Neural crest cell (in vitro differentiated cells): ENCODE measurements at regions not wholly inside any gene's neighbourhood (a gene's known extent, or its start where the extent isn't known, plus 50 kb on each side); places are given as distances from the start of the nearest gene placed in this dataset.

ENCODE experiments used
- DNase-seq: peaks from one replicate; pipeline ENCODE4 v3.0.0; 2021; ENCODE audit warnings: low read depth, mixed read lengths, low spot score
- H3K27ac Mint-ChIP-seq: one replicate; pipeline ENCODE4 v1.8.0; 2021; ENCODE audit warnings: mild to moderate bottlenecking, mixed read lengths; ENCODE audit not compliant: unreplicated experiment
- H3K27me3 Mint-ChIP-seq: 2 replicates; pipeline ENCODE4 v1.8.0; 2021; ENCODE audit warnings: low read depth, mild to moderate bottlenecking, mixed read lengths
- H3K36me3 Mint-ChIP-seq: 2 replicates; pipeline ENCODE4 v1.8.0; 2021; ENCODE audit warnings: low read depth, mild to moderate bottlenecking, mixed read lengths
- H3K4me1 Mint-ChIP-seq: 2 replicates; pipeline ENCODE4 v1.8.0; 2021; ENCODE audit warnings: mixed read lengths
- H3K4me3 Mint-ChIP-seq: one replicate; pipeline ENCODE4 v1.8.0; 2021; ENCODE audit warnings: mild to moderate bottlenecking, mixed read lengths
- H3K9me3 Mint-ChIP-seq: 2 replicates; pipeline ENCODE4 v1.8.0; 2021; ENCODE audit warnings: mixed read lengths
- TF ChIP-seq, protein P1 (sequence below): fragments of 200-600 bp; sonication (generic); conservative IDR thresholded peaks from 2 replicates; pipeline ENCODE4 v1.5.0; 2021; ENCODE audit warnings: antibody characterized with exemption, mild to moderate bottlenecking

DNA sequence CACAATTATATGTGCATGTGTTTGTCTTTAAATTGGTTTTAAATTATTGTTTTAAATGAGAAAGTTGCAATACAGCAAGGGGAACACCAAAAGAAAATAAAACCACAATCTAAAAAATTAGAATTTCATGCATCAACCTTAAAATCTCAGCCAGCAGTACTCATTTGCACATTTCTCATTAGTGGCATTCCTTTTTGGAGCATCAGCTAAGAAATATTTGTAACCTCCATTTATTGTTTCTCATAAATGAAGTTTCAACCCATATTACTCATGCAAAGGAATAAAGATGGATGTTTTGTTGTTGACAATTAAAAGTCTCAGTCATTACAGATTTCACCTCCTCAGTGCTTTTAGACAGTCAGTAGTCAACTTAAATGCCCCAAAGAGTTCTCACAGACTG is 160.1 kb downstream of the TBX15 start:
- Mint-ChIP-seq H3K27ac (no peak overlapping the region), H3K9me3 (peaks cover 11% of the 10 kb centered on the region), H3K4me1 (no peaks in the 10 kb centered on the region), H3K27me3 (no peaks in the 10 kb centered on the region), H3K4me3 (no peak overlapping the region), H3K36me3 (peaks cover 5% of the 10 kb centered on the region)
- DNase-seq, result no peak
- TF ChIP-seq, protein P1, sequence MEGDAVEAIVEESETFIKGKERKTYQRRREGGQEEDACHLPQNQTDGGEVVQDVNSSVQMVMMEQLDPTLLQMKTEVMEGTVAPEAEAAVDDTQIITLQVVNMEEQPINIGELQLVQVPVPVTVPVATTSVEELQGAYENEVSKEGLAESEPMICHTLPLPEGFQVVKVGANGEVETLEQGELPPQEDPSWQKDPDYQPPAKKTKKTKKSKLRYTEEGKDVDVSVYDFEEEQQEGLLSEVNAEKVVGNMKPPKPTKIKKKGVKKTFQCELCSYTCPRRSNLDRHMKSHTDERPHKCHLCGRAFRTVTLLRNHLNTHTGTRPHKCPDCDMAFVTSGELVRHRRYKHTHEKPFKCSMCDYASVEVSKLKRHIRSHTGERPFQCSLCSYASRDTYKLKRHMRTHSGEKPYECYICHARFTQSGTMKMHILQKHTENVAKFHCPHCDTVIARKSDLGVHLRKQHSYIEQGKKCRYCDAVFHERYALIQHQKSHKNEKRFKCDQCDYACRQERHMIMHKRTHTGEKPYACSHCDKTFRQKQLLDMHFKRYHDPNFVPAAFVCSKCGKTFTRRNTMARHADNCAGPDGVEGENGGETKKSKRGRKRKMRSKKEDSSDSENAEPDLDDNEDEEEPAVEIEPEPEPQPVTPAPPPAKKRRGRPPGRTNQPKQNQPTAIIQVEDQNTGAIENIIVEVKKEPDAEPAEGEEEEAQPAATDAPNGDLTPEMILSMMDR, result no peak

- no peak for DNase-seq
- Mint-ChIP-seq H3K4me3 (no peak overlapping the region), H3K36me3 (peaks cover 5% of the 10 kb centered on the region), H3K9me3 (peaks cover 12% of the 10 kb centered on the region), H3K27me3 (no peaks in the 10 kb centered on the region), H3K4me1 (no peaks in the 10 kb centered on the region), H3K27ac (no peak overlapping the region)
- TF ChIP-seq, protein P1, result no peak
These were observed 160.5 kb downstream of the TBX15 start for GRCh38 chr1:118827636-118828035.

- Mint-ChIP-seq H3K4me1 (no peaks in the 10 kb centered on the region), H3K9me3 (peaks cover 10% of the 10 kb centered on the region), H3K27me3 (no peaks in the 10 kb centered on the region), H3K27ac (no peak overlapping the region), H3K4me3 (no peak overlapping the region), H3K36me3 (peaks cover 3% of the 10 kb centered on the region)
- DNase-seq, result no peak
- TF ChIP-seq, protein P1, result no peak
These were observed 160.9 kb downstream of the TBX15 start for GRCh38 chr1:118827207-118827606.

DNA sequence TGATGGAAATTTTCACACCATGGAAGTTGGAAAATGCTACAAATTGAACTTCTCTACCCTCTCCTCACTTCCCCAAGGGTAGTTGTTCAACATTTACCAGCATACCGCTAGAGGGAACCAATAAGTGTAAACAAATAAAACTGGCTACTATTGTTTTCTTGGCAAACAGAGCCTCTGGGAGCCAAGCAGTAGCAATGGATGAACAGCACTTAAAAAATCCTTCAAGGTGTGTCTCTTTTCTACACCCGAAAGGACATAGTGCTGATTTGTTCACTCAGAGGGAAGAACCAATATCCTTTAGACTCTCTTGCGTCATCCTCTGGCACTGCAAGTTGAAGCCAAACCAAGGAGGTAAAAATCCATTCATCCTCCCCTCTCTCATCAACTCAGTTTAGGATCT is 161.5 kb downstream of the TBX15 start:
- DNase-seq, result no peak

GRCh38 chr1:118825619-118826018 is 162.5 kb downstream of the TBX15 start:
- TF ChIP-seq, protein P1, result no peak
- H3K27ac Mint-ChIP-seq, result no peak overlapping the region
- peaks cover 2% of the 10 kb centered on the region for H3K36me3 Mint-ChIP-seq
- H3K4me1 Mint-ChIP-seq, result no peaks in the 10 kb centered on the region
- H3K9me3 Mint-ChIP-seq, result peaks cover 6% of the 10 kb centered on the region
- H3K4me3 Mint-ChIP-seq, result no peak overlapping the region
- no peak for DNase-seq
- no peaks in the 10 kb centered on the region for H3K27me3 Mint-ChIP-seq

More for the DNA sequence above, 161.5 kb downstream of the TBX15 start:
- H3K27me3 Mint-ChIP-seq, result no peaks in the 10 kb centered on the region
- no peak overlapping the region for H3K4me3 Mint-ChIP-seq
- H3K4me1 Mint-ChIP-seq, result no peaks in the 10 kb centered on the region
- no peak overlapping the region for H3K27ac Mint-ChIP-seq
- TF ChIP-seq, protein P1, result no peak
- peaks cover 3% of the 10 kb centered on the region for H3K36me3 Mint-ChIP-seq
- peaks cover 10% of the 10 kb centered on the region for H3K9me3 Mint-ChIP-seq

GRCh38 chr1:118821801-118822200 is 166.3 kb downstream of the TBX15 start:
- H3K9me3 Mint-ChIP-seq, result peaks cover 5% of the 10 kb centered on the region
- H3K27ac Mint-ChIP-seq, result no peak overlapping the region
- no peak overlapping the region for H3K4me3 Mint-ChIP-seq
- TF ChIP-seq, protein P1, result no peak
- DNase-seq, result no peak
- H3K4me1 Mint-ChIP-seq, result no peaks in the 10 kb centered on the region
- no peaks in the 10 kb centered on the region for H3K27me3 Mint-ChIP-seq
- H3K36me3 Mint-ChIP-seq, result no peaks in the 10 kb centered on the region
